GM19238 (cell line): ENCODE measurements at regions not wholly inside any gene's neighbourhood (a gene's known extent, or its start where the extent isn't known, plus 50 kb on each side); places are given as distances from the start of the nearest gene placed in this dataset.

Source experiments
- DNase-seq: peaks from one replicate; pipeline ENCODE4 v3.0.0; 2011; ENCODE audit warnings: low spot score; ENCODE audit not compliant: insufficient read length

DNA sequence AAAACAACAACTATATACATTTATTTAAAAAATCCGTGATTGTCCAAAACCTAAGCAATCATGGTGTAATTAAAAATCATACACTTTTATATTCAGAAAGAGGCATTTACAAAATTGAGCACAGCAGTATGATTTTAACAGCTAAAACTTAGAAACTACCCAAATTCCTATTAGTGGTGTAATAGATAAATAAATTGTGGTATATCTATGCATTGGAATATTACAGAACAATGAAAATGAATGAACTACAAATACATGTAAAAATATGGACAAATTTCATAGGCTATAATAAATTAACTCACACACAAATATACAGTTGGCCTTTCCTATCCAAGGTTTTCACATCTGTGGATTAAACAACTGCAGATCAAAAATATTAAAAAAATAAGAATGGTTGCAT, 700.5 kb upstream of the ARPP21 start:
- DNase-seq = no peak

DNA sequence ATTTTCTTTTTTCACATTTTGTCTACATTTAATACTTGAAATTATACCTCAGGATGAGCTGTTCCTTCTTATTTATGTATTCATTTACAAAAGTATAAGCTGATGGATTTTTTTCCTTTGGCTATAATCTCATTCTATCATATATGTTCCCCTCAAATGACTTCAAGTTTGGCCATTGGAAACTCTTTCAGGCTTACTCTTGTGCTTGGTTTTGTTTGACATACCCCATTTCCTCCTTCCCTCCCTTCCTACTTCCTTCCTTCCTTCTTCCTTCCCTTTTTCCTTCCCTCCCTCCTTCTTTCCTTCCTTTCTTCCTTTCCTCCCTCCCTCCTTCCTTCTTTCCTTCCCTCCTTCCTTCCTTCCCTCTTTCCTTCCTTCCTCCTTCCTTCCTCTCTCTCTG, 697.1 kb upstream of the ARPP21 start:
- no peak for DNase-seq

DNA sequence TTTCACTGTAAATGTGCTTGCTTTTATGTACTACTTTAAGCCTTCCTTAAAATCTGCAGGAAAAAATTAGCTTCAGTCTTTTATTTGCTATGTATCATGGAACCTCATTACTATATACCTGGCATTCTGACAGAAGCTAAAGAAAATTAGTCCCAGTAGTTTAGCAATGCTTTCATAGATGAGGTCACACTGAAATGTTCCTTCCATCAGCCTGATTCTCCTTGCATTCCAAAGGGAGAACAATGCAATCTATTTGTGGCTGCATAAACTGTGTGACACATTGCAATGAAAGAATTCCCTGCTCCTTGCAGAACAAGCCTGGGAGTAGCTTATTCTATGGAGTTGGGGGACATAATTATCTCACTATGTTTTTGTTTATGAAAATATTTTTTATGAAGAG, 691.5 kb upstream of the ARPP21 start:
- DNase-seq = no peak

DNA sequence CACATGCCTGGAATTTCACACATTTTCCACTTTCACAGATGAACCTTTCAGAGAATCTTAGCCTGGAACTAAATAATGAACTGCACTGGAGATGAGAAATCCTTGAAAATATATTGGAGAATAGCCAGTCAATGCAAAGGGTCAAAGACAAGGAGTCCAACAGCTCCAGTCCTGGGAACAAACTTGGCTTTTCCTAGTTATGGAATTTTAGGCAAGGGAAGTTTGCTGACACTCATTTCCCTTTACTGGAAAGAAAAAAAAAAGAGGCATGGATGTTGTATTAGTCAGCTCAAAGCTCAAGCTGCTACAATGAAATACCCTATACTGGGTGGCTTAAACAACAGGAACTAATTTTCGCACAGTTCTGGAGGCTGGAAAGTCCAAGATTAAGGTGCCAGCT, 690.8 kb upstream of the ARPP21 start:
- no peak for DNase-seq

DNA sequence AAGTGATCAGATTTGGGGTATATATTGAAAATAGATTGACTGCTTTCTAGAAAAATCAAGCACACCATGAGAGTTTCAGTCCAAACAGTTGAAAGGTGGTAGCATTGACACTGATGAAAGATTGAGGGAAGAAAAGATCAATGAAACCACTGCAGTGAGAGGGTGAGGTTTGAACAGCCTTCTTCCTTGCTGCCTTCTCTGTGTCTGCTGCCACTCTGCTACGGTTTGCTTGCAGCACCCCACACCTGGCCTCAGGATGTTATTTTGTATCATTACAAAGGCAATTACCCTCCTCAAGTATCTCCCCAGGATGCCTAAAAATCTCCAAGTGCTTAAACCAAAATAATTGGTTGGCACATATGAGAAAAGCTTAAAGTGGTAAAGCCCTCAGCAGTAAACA, 683.6 kb upstream of the ARPP21 start:
- DNase-seq = no peak

DNA sequence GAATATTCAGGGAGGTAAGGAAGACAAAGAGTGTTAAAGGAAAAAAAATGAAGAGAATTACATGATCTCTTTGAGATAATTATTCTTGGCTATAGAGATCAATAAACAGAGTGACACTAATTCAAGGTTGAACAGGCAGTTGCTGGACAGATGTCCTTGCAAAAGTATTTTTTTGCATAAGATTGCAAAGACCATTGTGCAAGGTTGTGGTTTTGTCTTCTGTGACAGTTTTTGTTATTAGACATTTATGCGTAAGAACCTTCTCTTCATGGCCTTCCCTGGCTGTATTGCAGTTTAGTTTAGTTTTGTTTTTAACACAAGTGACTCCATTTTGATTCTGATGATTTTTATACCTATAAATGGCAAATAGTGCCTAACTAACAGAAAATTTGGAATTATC, 682.8 kb upstream of the ARPP21 start:
- no peak for DNase-seq

DNA sequence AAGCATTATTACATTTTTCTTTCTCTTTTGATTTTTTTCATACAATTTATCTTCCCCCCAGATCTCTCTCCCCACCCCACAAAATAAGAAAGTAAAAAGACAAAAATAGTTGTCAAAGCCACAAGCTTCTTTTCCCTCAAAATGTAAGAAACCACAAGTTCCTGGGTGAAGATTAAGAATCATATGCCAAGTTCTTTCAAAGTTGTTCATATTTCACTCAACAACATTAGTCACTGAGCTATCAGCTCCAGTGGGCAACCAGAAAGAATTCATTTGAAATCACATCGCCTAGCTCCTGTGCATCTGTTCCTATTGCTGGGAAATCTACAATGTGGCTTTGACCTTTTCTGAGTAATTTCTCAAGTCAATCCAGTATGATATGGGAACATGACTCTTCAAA, 681.6 kb upstream of the ARPP21 start:
- no peak for DNase-seq

DNA sequence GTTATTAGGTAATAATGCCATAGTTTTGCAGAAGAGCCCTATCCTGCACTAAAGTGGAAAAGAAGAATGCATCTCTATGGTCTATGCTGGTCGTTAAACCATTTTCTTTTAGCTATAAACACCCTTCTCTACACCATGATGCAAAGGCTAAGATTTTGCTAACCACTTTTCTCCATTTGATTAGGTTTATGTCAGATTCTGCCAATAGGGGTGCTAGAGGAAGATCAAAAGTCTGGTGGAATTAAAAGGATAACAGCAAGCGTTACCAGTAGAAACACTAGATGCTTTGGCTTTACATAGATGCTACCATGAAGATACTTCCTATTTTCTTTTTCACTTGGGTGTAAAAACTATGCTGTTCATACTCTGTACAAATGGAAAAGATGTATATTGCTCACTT, 669.8 kb upstream of the ARPP21 start:
- DNase-seq = no peak

DNA sequence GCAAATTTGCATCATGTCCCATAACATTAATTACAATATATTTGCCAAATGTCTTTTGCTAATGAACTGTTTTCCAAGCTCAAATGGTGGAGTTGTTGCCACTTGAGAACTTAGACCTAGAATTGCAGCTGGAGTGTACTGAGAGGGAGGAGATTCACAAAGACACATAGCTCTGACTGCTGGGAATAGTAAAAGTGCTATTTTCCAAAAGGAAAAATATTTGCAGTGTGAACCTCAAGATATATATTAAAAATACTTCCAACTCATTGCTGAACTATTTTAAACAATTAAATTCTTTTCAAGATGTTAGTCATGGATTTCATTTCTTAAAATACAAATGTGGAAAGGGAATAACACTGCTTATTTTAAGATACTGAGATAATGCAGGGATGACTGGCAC, 666.8 kb upstream of the ARPP21 start:
- no peak for DNase-seq

DNA sequence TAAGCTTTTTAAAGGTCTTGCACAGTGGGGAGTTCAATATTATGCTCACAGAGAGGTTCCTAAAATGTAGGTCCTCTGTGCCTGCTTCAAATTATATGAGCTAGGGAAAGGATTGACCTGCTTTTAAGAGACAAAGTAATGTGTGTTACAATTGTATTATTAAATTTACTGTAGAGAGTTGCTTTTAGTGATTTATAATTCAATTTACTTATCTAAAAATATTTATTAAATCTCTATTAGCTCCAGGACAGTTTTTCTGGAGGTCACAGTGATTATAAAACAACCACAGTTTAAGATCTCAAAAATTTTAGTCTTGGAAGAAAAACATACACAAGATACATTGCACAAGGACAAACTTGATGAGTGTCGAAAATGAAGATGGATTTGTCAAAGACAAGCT, 665.7 kb upstream of the ARPP21 start:
- no peak for DNase-seq

DNA sequence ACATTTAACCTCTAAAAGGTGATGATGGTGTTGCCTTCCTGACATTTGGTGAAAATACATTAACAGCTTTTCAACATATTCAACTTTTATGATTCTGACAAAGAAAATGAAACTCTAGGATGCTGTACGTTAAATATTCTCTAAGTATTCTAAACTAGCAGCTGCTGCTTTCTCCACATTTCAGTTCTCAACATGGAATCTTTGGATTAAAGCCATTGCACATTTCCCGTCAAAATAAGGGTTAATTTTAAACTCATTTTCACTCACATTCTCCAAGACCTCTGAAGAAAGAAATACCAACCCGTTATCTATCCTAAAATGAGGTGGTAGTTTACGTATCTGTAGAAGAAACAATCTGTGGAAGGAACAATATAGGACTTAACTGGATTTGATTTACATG, 655.7 kb upstream of the ARPP21 start:
- no peak for DNase-seq

DNA sequence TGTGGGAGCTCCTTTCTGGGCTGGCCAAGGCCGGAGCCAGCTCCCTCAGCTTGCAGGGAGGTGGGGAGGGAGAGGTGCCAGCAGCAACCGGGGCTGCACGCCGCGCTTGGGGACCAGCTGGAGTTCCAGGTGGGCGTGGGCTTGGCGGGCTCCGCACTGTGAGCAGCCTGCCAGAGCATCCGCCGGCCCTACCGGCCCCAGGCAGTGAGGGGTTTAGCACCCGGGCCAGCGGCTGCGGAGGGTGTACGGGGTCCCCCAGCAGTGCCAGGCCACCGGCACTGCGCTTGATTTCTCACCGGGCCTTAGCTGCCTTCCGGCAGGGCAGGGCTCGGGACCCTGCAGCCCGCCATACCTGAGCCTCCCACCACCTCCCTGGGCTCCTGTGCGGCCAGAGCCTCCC, 651.0 kb upstream of the ARPP21 start:
- DNase-seq = no peak

DNA sequence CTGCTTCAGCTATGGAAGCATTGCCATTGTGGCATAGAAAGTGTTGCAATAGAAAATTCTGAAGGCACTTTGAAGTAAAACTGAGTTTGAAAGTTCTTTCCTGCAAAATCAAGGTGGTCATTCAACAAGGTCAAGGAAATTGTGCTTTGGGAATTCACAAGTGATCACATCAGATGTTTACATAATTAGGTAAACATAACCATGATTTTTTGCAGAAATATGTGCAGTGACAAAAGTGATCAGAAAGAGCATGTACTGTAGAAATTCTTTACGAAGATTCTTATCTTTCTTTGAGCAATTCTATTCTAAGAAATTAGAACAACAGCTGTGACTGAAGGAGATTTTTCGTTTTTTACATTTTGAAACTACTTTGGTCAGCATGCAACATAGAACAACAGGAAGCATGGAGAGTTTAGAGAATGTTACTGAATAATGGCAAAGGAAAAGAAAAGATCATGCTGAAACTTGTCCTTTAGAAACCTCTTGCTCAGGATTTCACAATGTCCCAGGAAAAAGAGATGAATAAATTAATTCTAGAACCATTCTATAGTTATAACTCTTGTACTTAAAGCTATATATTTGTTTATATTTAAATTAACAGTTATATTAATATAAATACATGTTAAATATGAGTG, 643.4 kb upstream of the ARPP21 start:
- no peak for DNase-seq

DNA sequence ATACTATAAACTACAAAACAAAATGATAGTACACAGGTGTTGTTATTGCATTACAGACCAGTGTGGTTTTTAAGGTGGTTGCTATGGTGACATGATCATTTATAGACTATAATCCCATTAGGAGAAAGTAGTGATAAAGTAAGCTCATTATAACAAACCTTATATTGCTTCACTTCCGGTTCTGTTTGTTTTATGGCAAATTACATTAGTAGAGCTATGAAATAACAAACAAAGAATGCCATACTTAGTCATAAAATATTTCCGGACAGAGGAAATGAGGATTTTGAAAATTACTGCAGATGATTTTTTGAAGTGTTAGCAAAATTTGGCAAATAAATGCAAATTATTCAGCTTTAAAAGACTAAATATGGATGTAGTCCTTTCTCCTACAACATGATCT, 640.4 kb upstream of the ARPP21 start:
- no peak for DNase-seq

DNA sequence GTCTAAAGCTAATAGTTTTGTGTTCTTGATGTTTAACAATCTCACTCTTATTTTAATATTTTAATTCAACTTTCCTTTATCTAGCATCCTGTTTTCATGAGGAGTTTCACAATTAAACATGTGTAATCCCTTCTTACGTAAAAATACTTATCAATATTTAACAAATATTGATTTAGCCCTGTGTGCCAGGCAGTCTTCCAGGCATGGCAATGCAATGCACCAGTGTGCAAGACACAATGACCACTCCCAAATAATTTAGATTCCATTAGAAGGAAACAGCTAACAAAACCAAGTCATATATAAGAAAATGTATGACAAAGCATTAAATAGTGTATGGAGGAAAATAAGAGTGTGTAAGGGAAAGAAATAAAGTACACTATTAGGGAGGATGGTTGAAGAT, 627.1 kb upstream of the ARPP21 start:
- no peak for DNase-seq

DNA sequence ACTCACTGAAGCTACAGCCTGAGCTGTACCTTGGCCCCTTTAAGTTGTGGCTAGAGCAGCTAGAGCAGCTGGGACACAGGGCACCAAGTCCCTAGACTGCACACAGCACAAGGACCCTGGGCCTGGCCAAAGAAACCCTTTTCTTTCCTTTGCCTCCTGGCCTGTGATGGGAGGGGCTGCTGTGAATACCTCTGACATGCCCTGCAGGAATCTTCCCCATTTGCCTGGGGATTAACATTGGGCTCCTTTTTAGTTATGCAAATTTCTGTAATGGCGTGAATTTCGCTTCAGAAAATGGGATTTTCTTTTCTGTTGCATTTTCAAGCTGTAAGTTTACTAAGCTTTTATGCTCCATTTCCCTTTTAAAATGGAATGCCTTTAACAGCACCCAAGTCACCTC, 611.2 kb upstream of the ARPP21 start:
- no peak for DNase-seq

DNA sequence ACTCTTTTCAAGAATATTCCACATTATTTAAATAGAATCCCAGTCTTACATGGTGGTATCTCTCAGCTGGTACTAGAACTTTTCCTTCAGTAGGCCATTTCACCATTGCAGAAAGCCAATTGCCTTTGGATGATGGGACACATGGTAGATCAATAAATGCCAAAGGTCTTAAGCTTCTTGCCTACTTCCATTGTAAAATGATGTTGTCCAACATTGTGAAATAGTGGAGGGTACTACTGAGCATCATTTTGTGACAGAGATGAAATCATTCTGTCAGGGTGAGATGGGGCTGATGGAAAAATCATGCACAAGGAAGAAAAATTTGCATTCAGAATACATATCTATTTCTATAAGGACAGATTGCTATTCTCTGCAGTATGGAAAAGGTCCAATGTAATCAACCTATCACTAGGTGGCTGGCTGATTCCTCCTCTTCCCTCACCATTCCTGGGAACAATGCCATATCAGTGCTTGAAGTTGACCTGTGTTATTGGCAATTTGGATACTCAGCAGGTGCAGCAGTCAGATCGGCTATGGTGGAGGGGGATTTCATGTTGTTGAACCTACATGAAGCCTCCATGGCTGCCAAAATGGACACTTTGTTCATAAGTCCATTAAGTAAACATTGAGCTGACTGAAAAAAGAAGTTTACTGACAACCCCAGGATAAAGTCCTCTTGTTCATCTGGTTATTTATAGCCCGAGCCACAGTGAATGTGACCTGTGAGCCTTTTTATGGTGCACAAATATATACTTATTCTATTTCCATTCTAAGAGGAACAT, 596.9 kb upstream of the ARPP21 start:
- no peak for DNase-seq

DNA sequence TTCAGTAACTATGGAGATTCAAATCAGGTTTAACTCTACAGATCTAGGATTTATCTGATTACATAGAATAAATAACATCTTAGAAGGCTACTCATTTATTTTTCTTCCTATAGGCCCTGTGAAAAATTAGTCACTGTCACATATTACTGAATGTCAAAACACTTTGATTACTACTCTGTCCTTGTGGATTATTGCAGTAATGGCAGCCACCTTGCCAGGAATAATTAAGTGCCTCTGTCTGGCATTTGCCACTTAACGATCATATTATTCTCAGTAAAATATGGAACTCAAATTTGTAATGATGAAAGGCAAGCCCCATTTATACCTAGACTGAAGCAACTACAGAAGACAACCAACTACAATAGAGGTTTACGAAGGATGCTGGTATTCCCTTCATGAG, 596.3 kb upstream of the ARPP21 start:
- no peak for DNase-seq

DNA sequence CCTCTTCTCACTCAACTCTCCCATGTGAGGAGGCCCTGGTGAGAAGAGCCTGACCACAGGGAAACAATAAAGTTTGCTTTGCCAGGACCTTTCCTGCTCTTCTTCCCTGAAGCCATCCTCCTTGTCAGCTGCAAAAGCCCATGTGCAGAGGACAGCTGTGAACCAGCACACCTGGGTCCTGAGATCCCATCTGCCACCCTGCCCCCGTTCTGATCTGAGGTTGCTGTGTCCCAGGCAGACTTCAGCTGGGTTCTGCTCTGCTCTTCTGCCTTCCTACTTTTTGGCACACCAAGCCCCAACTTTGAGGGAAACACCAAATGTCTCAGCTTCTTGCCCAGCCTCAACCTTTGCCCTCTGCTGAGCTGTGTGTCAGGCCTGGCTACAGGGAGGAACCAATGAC, 595.1 kb upstream of the ARPP21 start:
- DNase-seq = no peak

DNA sequence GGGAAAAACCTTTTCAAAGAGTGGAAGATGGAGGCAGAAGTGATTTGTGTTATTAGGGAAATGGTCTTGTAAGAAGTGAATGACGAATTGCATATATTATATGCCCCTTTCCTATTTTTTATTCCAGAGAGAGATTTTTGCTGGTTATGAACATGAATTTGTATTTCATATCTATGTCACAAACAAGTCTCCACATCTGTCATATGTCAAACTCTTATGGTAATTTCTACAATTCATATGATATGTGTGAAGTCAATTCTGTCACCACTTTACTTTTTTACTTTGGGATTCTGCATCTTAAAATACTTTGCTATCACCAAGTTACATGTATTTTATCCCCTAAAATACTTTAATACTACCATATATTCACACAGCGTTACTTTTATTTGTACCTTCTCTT, 594.2 kb upstream of the ARPP21 start:
- no peak for DNase-seq

DNA sequence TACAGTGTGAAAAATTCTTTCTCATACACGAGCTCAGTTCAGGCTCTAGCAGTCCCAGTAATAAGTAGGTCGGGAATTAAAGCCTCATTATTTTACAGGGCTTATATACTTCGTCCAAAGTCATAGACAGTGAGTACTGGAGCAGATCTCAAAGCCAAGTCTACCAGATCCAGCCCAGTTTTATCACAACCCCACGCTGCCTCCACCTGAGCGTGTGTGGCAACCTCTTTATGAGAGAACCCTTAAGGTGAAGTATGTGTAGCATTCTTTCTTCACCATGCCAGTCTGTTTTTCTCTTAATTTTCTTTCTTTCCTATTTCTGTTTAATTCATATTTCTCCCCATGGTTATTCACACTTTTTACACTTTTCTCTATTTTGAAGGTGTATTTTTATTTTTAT, 574.6 kb upstream of the ARPP21 start:
- no peak for DNase-seq

DNA sequence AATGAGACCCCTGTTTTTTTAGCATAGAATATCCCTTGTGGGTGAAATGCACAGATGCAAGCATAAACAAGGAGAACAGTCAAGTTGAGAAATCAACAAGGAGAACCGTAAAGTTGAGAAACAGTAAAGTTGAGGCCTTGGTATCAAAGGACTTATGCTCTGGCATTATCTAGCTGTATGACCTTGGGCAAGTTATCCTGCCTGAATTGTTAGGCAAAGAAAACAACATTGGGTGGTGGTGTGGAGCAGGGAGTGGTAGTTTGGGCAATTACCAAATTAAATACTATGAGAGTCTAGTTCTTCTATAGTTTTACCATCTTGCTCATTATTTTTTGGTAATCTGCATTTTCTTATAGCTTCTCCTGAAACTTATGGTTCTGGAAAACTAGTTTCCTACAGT, 573.4 kb upstream of the ARPP21 start:
- no peak for DNase-seq

DNA sequence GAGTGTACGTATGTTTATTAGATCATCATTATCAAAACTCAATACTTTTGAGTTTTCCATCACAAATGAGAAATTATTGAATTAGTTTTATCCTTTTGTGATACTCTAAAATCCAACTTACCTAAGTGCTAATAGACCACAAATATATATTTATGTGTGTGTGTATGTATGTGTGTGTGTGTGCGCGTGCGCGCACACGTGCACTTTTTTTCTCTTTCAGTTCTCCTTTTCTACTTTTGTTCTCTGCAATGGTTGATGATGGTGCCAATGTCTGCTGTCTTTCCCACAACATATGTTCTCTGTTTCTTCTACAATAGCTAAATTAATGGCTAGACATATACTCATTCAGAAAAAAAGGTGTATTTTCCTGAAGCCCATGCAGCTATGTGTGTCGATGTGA, 571.6 kb upstream of the ARPP21 start:
- no peak for DNase-seq
